Trophoblast cell (in vitro differentiated cells and primary cell): ENCODE measurements at regions not wholly inside any gene's neighbourhood (a gene's known extent, or its start where the extent isn't known, plus 50 kb on each side); places are given as distances from the start of the nearest gene placed in this dataset.

Source experiments
- DNase-seq, 2 donors: peaks; one replicate each; pipeline ENCODE4 v3.0.0-alpha.2; 2016
- H2AFZ ChIP-seq: 2 replicates; pipeline ENCODE4 v1.6.1; 2013; ENCODE audit warnings: low read length, moderate library complexity, mild to moderate bottlenecking; ENCODE audit not compliant: insufficient read depth, poor library complexity
- H2AK5ac ChIP-seq: 2 replicates; pipeline ENCODE4 v1.6.1; 2013; ENCODE audit warnings: mild to moderate bottlenecking, low read length
- H2BK120ac ChIP-seq: 2 replicates; pipeline ENCODE4 v1.6.1; 2013; ENCODE audit warnings: low read length, mild to moderate bottlenecking, moderate library complexity; ENCODE audit not compliant: insufficient read depth, poor library complexity
- H2BK12ac ChIP-seq: 2 replicates; pipeline ENCODE4 v1.6.1; 2013; ENCODE audit warnings: mild to moderate bottlenecking, low read length, moderate library complexity
- H2BK5ac ChIP-seq: 2 replicates; pipeline ENCODE4 v1.6.1; 2013; ENCODE audit warnings: low read length, low read depth, moderate library complexity, mild to moderate bottlenecking; ENCODE audit not compliant: poor library complexity
- H3K14ac ChIP-seq: 2 replicates; pipeline ENCODE4 v1.6.1; 2013; ENCODE audit warnings: mild to moderate bottlenecking, low read length
- H3K18ac ChIP-seq: 2 replicates; pipeline ENCODE4 v1.6.1; 2013; ENCODE audit warnings: mild to moderate bottlenecking, low read length
- H3K23ac ChIP-seq: 2 replicates; pipeline ENCODE4 v1.6.1; 2013; ENCODE audit warnings: low read length
- H3K27ac ChIP-seq: 2 replicates; pipeline ENCODE4 v1.5.1; 2013; ENCODE audit warnings: low read depth, mild to moderate bottlenecking, inconsistent platforms, low read length, moderate library complexity
- H3K27me3 ChIP-seq: 2 replicates; pipeline ENCODE4 v1.6.1; 2013; ENCODE audit warnings: inconsistent platforms, mild to moderate bottlenecking, low read length, moderate library complexity; ENCODE audit not compliant: insufficient read depth
- H3K36me3 ChIP-seq, 2 experiments: 1 replicate in 1 of 2; 2 replicates in 1 of 2; pipeline ENCODE4 v1.6.1; 2013; ENCODE audit warnings: low read length in 2 of 2, mild to moderate bottlenecking in 2 of 2, moderate library complexity in 1 of 2; ENCODE audit not compliant: insufficient read depth in 2 of 2, control insufficient read depth in 1 of 2
- H3K4ac ChIP-seq: 2 replicates; pipeline ENCODE4 v1.6.1; 2013; ENCODE audit warnings: low read depth, mild to moderate bottlenecking, low read length, moderate library complexity
- H3K4me1 ChIP-seq, 2 experiments: 1 replicate in 1 of 2; 2 replicates in 1 of 2; pipeline ENCODE4 v1.6.1; 2013; ENCODE audit warnings: low read length in 2 of 2, mild to moderate bottlenecking in 2 of 2, moderate library complexity in 1 of 2; ENCODE audit not compliant: insufficient read depth in 2 of 2, control insufficient read depth in 1 of 2
- H3K4me2 ChIP-seq: 2 replicates; pipeline ENCODE4 v1.6.1; 2013; ENCODE audit warnings: inconsistent platforms, mild to moderate bottlenecking, low read length, moderate library complexity
- H3K4me3 ChIP-seq: 2 replicates; pipeline ENCODE4 v1.5.1; 2013; ENCODE audit warnings: mild to moderate bottlenecking, low read depth, low read length, inconsistent platforms
- H3K79me1 ChIP-seq: one replicate; pipeline ENCODE4 v1.6.1; 2013; ENCODE audit warnings: low read length
- H3K79me2 ChIP-seq: 2 replicates; pipeline ENCODE4 v1.6.1; 2013; ENCODE audit warnings: low read length, mild to moderate bottlenecking; ENCODE audit not compliant: control insufficient read depth, insufficient read depth, poor library complexity
- H3K9ac ChIP-seq: 2 replicates; pipeline ENCODE4 v1.6.1; 2013; ENCODE audit warnings: mild to moderate bottlenecking, low read length
- H3K9me3 ChIP-seq: 2 replicates; pipeline ENCODE4 v1.6.1; 2013; ENCODE audit warnings: low read depth, mild to moderate bottlenecking, control low read depth, inconsistent platforms, low read length; ENCODE audit not compliant: insufficient read depth
- H4K12ac ChIP-seq: 2 replicates; pipeline ENCODE4 v1.6.1; 2013; ENCODE audit warnings: low read depth, mild to moderate bottlenecking, low read length, moderate library complexity
- H4K8ac ChIP-seq: 2 replicates; pipeline ENCODE4 v1.6.1; 2013; ENCODE audit warnings: low read depth, mild to moderate bottlenecking, low read length, moderate library complexity
- H4K91ac ChIP-seq: one replicate; pipeline ENCODE4 v1.6.1; 2013; ENCODE audit warnings: low read depth, mild to moderate bottlenecking, low read length, moderate library complexity
- WGBS: extraction: QIAGEN DNeasy Blood & Tissue Kit; methylation state at CpG from one replicate; pipeline ENCODE4 v1.1.7; 2013; ENCODE audit warnings: missing lambda C conversion rate; ENCODE audit not compliant: insufficient read length, insufficient coverage; ENCODE audit errors: extremely low coverage; 5-methylcytosine and 5-hydroxymethylcytosine counted together

- Histone ChIP-seq H2BK120ac (no peak overlapping the region), H2BK5ac (no peak overlapping the region), H3K36me3 (no peaks in the 10 kb centered on the region), H3K4me1 (no peaks in the 10 kb centered on the region), H4K91ac (no peak overlapping the region), H3K9ac (no peak overlapping the region), H3K79me2 (no peaks in the 10 kb centered on the region), H2BK12ac (no peak overlapping the region), H3K18ac (no peak overlapping the region), H3K27ac (no peak overlapping the region), H3K79me1 (no peaks in the 10 kb centered on the region), H2AK5ac (no peak overlapping the region), H3K27me3 (no peaks in the 10 kb centered on the region), H3K23ac (no peak overlapping the region), H3K4me2 (no peak overlapping the region), H3K9me3 (no peaks in the 10 kb centered on the region), H3K14ac (no peak overlapping the region), H4K12ac (no peak overlapping the region), H3K4me3 (no peak overlapping the region), H2AFZ (no peak overlapping the region), H4K8ac (no peak overlapping the region), H3K4ac (no peak overlapping the region)
- whole genome bisulfite sequencing = no CpG with 5 or more reads among the region's 5 CpGs
- no peak for DNase-seq
Measured at GRCh38 chr5:44907396-44907795, 98.6 kb downstream of the MRPS30 start.

- no CpG with 5 or more reads among the region's 1 CpG for WGBS
- Histone ChIP-seq H4K12ac (no peak overlapping the region), H3K27me3 (no peaks in the 10 kb centered on the region), H3K9me3 (no peaks in the 10 kb centered on the region), H2AFZ (no peak overlapping the region), H3K4me1 (no peaks in the 10 kb centered on the region), H3K18ac (no peak overlapping the region), H3K9ac (no peak overlapping the region), H2AK5ac (no peak overlapping the region), H3K23ac (no peak overlapping the region), H3K4ac (no peak overlapping the region), H3K79me1 (no peaks in the 10 kb centered on the region), H3K4me2 (no peak overlapping the region), H3K4me3 (no peak overlapping the region), H2BK120ac (no peak overlapping the region), H3K14ac (no peak overlapping the region), H3K79me2 (no peaks in the 10 kb centered on the region), H4K91ac (no peak overlapping the region), H2BK5ac (no peak overlapping the region), H3K27ac (no peak overlapping the region), H4K8ac (no peak overlapping the region), H2BK12ac (no peak overlapping the region), H3K36me3 (no peaks in the 10 kb centered on the region)
- DNase-seq = no peak
Measured at GRCh38 chr5:44909004-44909403, 100.3 kb downstream of the MRPS30 start.

GRCh38 chr5:44911501-44911900 lies 102.8 kb downstream of the MRPS30 start:
- H3K4me2 ChIP-seq = no peak overlapping the region
- no peak overlapping the region for H2BK120ac ChIP-seq
- H3K18ac ChIP-seq = no peak overlapping the region
- no peak overlapping the region for H2AFZ ChIP-seq
- H4K8ac ChIP-seq = no peak overlapping the region
- H3K14ac ChIP-seq = no peak overlapping the region
- no peak for DNase-seq
- WGBS = no CpG with 5 or more reads among the region's 1 CpG
- no peak overlapping the region for H3K4me3 ChIP-seq
- H3K27ac ChIP-seq = no peak overlapping the region
- no peak overlapping the region for H3K9ac ChIP-seq
- H3K79me2 ChIP-seq = no peaks in the 10 kb centered on the region
- no peak overlapping the region for H4K91ac ChIP-seq
- H3K27me3 ChIP-seq = no peaks in the 10 kb centered on the region
- no peak overlapping the region for H2BK5ac ChIP-seq
- H2BK12ac ChIP-seq = no peak overlapping the region
- H3K9me3 ChIP-seq = no peaks in the 10 kb centered on the region
- no peaks in the 10 kb centered on the region for H3K4me1 ChIP-seq
- H3K4ac ChIP-seq = no peak overlapping the region
- H3K23ac ChIP-seq = no peak overlapping the region
- no peak overlapping the region for H4K12ac ChIP-seq
- no peaks in the 10 kb centered on the region for H3K36me3 ChIP-seq
- no peak overlapping the region for H2AK5ac ChIP-seq
- no peaks in the 10 kb centered on the region for H3K79me1 ChIP-seq

GRCh38 chr5:44914221-44914620 lies 105.5 kb downstream of the MRPS30 start:
- H3K23ac ChIP-seq = no peak overlapping the region
- no peak overlapping the region for H3K4me2 ChIP-seq
- H3K79me1 ChIP-seq = no peaks in the 10 kb centered on the region
- no peaks in the 10 kb centered on the region for H3K9me3 ChIP-seq
- no peaks in the 10 kb centered on the region for H3K4me1 ChIP-seq
- no peak overlapping the region for H3K9ac ChIP-seq
- H3K79me2 ChIP-seq = no peaks in the 10 kb centered on the region
- H2BK120ac ChIP-seq = no peak overlapping the region
- no peak overlapping the region for H4K12ac ChIP-seq
- no peak overlapping the region for H3K18ac ChIP-seq
- H3K27me3 ChIP-seq = no peaks in the 10 kb centered on the region
- no peak overlapping the region for H3K4ac ChIP-seq
- no peak overlapping the region for H2BK12ac ChIP-seq
- no CpG with 5 or more reads among the region's 2 CpGs for WGBS
- H3K27ac ChIP-seq = no peak overlapping the region
- no peak overlapping the region for H2AK5ac ChIP-seq
- no peak overlapping the region for H2BK5ac ChIP-seq
- H3K4me3 ChIP-seq = no peak overlapping the region
- H3K36me3 ChIP-seq = no peaks in the 10 kb centered on the region
- no peak overlapping the region for H4K91ac ChIP-seq
- H3K14ac ChIP-seq = no peak overlapping the region
- H4K8ac ChIP-seq = no peak overlapping the region
- no peak overlapping the region for H2AFZ ChIP-seq
- no peak for DNase-seq
